Right ventricle myocardium inferior (tissue), 1 donor: ENCODE measurements at regions not wholly inside any gene's neighbourhood (a gene's known extent, or its start where the extent isn't known, plus 50 kb on each side); places are given as distances from the start of the nearest gene placed in this dataset.

ENCODE experiments used
- ATAC-seq: fragments of 200-7000 bp; cut with Tn5 transposase; one replicate; pipeline ENCODE4 v1.9.1; 2020; ENCODE audit warnings: mild to moderate bottlenecking, moderate library complexity
- DNase-seq: peaks from one replicate; pipeline ENCODE4 v3.0.0; 2021; ENCODE audit errors: missing footprints
- intact Hi-C: fragments of 100-400 bp; cut with DNase I; formaldehyde crosslinking; loops from one replicate; pipeline ENCODE4 v1.11.0; 2022
- donor health status: DM: no; HTN: yes; CAD: no; lungs with severe emphysema.

DNA sequence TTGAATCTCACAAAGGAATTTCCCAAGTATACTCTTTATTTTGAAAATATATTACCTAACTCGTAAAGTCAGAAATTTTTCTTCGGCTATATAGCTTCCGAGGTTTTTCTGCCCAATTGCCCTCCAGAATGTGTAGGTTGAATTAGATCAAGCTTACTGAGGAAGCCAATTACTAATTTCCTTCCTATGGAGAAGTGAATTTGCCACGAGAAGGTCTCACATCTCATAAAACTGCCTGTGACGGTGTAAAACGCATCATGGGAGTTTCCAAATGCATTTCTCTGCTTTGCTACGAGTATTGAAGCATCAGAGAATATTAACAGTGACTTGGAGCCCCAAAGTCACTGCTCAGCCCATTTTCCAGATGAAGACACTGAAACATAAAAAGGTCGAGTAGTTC lies 262.3 kb downstream of the PTBP2 start:
- no peak for DNase-seq
- intact Hi-C loops = no loop called here
- ATAC-seq = no peak

DNA sequence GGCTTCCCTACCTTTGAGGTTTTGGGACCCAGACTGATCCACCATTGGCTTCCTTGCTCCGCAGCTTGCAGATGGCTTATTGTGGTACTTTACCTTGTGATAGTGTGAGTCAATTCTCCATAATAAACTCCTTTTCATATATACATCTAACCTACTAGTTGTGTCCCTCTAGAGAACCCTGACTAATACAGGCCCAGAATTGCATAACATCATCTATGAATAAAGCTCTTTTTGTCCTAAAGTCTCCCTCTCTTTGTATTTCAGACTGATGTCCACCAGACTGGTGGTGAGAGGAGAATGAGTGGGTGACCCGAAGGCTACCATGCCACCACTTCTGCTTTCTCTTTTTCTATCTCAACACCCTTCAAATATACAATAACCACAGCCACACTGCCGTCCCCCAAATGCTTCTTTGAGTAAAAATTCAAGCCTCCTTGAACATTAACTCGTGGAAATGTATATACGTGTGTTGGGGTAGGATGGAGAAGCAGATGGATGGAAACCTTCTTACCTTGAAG lies 265.7 kb downstream of the PTBP2 start:
- ATAC-seq = no peak
- intact Hi-C loops = no loop called here
- no peak for DNase-seq

DNA sequence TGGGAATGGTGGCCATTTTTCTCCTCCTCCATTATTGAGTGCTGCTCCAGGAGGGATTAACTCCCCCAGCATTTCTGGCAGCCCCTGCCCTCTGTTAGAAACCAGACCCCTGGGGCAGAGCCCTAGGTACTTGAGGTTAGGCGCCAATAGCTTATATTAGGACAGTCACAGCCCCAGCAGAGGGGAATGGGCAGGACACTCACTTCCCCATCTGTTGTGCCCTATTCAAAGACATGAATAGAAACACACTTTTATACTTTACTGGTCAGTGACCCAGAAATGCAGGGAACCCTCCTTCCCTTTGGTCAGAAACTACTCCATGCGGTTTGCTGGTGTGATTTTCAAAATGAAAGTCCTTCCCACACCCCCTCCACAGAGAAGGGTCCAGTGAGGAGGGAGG lies 267.7 kb downstream of the PTBP2 start:
- no peak for DNase-seq
- intact Hi-C loops = no loop called here
- ATAC-seq = no peak

DNA sequence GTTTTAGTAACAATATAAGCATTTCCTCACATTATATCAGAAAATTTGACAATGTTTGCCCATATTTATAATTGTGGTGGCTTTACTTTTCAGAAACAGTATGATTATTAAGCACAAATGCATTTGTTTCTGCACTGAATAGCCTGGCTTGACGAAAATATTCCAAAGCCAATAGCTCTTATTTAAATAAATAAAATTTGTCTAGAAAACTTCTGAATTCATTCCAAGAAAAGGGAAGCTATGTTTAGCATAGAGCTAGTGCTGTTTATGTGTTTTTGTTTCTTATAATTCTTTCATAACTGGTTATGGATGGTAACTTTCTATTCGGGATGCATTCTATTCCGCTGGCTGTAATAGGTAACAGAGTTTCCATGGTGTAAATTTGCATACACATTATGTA lies 268.6 kb downstream of the PTBP2 start:
- intact Hi-C loops = no loop called here
- DNase-seq (no peak), ATAC-seq (no peak)

DNA sequence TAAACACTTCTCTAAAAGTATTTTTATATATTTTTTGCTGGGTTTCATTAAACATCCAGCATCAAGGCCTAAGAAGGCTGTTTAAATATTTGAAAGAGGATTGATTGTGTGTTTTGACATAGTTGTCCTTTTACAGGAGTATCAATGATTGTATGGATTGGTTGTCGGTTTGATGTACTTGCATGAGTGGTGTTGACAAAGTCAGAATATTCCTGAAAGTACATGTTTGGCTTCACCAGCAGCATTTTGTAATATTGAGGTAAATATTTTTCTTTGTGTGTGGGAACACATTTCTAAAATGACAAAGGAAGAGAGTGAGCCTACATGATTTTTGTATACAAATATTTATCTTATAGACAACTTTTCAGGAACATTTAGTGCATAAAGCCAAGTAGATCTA lies 269.7 kb downstream of the PTBP2 start:
- intact Hi-C loops = no loop called here
- DNase-seq = no peak
- no peak for ATAC-seq

DNA sequence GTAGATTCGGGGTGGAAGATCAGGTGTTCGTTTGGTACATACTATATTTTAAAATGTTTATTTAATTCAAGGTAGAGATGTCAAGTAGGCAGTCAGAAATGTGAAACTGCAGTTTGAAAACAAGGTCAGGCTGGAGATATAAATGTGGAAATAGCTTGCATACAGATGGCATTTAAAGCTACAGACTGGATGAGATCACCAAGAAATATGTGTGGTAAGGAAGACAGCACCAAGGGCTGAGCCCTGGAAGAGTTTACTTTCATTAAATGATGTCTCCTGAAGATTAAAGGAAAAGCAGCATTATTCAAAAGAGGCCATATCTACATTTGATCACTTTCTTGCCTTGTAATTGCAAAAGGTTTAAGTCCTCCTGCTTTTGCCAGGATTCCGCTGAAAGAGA lies 271.3 kb downstream of the PTBP2 start:
- intact Hi-C loops = no loop called here
- DNase-seq (no peak), ATAC-seq (no peak)

DNA sequence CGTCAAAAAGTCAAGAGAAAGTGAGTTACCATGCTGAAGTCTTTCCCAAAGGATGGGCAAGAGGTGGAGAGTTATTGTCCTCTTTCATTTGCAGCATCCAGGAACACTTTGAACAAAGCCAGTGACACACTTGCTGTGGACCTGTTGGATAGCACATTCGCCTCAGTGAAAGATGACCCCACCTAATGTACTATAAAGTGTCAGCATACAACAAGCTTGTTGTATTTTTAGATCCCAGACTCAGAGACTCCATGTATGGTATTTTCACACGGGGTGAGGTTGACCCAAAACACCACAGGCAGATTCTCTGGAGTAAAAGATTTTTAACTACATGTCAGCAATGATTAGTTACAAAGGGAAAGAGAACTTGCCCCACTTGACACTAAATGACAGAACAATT lies 273.8 kb downstream of the PTBP2 start:
- ATAC-seq (no peak), DNase-seq (no peak)
- intact Hi-C loops = no loop called here

DNA sequence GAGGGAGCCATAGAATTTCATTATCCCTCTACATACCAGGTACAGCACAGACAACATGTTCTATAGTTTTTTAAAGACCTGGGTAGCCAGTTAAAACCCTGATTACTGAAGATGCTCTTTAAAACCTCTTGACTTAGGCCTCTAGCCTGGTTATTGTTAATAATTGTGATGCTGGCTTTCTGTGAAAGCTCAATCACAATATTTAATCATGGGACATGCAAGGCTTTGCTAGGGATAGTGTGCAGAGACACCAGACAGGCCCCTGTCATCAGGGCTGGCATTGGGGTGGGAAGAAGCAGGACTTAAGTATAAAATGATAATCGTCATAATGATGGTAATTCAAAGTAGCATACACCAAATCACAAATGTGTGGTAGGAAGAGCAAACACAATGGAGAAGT lies 274.4 kb downstream of the PTBP2 start:
- intact Hi-C loops = no loop called here
- ATAC-seq (no peak), DNase-seq (no peak)

DNA sequence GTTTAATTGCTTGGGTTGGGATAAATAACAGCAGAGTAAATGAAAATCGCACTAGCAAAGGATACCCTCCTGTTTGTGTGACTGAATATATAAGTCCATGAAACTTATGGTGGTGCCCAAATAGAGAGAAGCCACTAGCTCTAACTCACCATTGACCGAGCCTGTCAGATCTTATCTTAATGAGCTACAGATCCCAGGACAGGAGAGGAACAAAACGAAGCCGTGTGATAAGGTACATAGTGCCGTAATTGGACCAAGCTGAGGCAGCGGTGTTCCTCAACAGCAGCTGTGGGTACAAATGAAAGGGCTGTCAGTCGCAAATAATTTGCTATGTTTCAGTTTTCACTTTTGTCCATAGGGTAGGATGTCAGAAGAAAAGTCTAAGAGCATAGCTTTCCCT lies 276.1 kb downstream of the PTBP2 start:
- DNase-seq (no peak), ATAC-seq (no peak)
- intact Hi-C loops = no loop called here

DNA sequence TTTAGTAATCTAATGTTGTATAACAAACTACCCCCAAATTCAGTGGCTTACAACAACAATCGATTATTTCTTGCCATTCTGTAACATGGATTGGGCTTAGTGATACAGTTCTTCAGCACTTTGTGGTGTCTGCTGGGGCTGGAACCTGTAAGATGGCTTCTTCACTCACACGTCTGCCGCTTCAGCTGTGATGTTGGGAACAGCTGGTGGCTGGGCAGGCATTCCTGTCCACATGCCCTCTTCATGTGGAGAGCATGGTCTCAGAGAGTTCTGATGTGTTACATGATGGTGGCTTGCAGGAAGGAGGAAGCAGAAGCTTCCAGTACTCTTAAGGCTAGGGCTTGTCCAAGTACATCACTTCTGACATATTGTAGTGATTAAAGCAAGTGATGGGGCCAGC lies 276.9 kb downstream of the PTBP2 start:
- no peak for DNase-seq
- intact Hi-C loops = no loop called here
- ATAC-seq = no peak

DNA sequence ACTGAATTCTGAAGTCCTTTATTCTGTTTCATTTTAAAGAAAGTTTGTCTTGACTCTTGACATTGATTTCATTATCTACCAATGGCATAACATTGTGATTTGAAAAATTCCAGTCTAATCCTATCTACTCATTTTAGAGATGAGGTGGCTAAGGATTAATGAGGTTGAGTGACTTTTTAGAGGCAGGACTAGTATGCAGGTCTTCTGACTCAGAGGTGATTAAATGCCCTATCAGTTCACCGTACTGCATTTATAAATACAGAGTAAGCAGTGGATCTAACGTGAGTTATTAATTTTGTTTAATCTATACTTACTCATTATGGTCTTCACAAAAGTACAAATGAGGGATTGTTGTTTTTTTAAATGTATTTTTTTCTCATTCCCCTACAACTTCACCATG lies 277.6 kb downstream of the PTBP2 start:
- intact Hi-C loops = no loop called here
- DNase-seq (no peak), ATAC-seq (no peak)

DNA sequence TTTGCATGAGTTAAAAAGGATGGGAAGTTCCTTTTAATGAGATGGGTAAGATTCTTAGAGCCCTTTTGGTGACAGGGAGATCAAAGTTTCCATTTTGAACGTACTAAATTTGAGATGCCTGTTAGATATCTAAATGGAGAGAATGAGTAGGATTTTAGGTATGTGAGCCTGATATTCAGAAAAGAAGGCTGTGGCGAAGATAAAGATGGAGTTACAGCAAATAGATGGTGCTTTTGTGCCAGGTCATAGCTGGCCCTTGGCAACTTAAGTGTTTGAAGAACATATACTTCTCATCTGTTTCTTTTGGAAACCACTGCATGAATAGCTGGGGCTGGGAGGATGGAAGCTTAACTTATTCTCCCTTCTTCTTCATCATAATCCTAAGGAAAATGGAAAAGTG lies 282.5 kb downstream of the PTBP2 start:
- DNase-seq (no peak), ATAC-seq (no peak)
- intact Hi-C loops = no loop called here

DNA sequence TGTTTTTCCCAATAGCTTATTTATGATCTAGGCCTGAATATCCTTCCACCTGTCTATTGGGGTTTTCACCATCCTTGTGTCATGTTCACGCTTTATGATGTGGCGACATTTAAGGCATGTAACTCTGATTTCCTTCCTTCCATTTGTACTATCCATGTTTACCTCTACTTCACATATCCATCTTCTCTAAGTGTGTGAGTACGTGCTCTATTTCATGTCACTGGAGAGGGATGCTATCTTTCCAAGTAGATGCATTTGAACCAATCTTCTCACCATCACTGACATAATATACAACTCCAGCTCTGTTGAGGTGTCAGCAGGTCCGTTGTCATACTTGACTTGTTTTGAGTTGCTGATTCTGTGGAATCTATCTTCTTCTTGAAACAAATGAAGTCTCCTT lies 283.2 kb downstream of the PTBP2 start:
- no peak for ATAC-seq
- intact Hi-C loops = no loop called here
- DNase-seq = no peak

DNA sequence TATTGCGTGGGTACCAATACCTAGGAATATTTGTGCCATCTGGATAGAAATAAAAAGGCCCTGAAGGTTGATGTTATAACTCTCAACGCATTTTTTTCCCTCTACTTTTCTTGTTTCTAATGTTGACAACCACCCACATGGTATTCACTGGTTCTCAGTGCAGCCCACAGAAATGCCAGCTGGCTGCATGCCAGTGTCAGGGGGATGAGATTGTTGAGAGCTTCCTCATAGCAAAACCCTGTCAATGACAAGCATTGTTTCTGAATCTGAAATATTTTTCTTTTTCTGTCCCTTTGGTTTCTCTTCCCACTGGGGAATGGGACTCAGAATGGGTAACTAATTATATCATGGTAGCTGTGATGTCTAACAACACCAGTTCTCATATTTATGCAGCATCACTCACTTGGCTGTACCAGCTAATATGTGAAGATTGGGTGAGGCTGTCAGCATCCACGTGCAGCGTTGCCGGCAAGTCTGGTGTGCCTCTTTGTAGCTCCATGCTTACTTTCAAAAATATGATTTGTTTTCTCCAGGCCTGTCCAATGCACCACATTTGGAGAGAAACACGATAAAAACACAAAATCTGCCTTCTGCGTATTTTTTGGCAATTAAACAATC lies 284.6 kb downstream of the PTBP2 start:
- ATAC-seq (no peak), DNase-seq (no peak)
- intact Hi-C loops = no loop called here

DNA sequence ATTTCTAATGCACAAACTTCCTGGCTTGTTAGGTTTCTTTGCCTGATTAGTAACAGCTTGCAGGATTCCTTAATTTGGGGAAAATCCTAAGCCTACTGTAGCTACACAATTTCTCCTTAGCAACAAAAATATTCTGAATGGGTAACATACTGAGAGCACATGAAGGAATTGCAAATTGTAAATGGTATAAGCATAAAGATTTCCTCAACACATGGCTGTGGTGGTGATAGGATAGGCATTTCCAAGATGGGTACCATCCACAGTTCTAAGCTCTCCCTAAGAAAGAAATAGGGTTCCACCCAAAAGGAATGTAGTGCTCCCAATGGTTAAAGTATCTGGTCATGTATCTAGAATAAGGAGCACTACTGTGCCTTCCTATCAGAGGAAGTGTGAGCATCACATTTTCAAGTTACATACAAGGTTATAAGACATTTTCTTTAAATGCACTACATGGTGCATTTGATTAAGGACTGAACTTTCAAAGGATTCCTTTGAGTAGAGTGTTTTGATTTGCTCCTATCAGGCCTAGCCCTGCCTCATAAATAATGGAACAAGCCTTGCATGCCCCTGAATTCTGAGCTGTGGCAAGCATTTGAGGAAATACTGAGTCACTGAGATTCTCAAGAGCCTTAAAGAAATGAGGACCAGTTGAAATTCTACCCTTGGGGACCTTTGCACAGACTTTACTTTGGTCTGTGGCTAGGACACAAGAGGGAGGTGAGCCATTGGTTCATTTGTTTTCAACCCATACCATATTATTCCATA lies 286.4 kb downstream of the PTBP2 start:
- DNase-seq (no peak), ATAC-seq (no peak)
- intact Hi-C loops = no loop called here

DNA sequence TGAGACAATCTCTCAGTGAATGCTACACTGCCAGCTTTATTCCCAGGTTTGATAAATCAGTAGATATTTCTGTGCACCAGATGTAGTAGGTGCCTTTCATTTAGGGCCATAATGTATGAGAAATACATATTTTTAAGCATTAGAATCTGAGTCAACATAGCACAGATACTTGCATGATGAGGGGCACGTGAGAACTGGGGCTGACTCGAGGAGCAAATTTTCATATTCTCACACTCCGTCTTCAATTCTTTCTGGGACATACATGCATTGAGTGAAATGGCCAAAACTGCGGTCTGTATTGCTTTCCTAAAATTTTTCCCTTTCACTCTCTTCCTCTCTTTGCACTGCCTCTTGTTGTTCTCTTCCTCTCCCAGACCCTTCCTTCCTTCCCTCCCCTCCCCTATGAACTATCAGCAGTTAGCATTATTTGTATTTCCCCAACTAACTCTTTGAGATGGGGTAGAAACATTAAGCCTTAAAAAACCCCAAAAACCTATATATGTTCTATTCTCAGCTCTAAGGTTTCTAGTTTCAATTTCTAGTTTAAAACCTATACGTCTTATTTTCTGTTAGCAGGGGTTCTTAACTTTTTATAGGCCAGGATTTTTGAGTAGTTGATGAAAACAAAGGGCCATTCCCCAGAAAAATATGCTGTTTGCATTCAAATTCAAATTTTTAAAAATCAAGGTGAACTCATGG lies 289.1 kb downstream of the PTBP2 start:
- ATAC-seq (no peak), DNase-seq (no peak)
- intact Hi-C loops = no loop called here

DNA sequence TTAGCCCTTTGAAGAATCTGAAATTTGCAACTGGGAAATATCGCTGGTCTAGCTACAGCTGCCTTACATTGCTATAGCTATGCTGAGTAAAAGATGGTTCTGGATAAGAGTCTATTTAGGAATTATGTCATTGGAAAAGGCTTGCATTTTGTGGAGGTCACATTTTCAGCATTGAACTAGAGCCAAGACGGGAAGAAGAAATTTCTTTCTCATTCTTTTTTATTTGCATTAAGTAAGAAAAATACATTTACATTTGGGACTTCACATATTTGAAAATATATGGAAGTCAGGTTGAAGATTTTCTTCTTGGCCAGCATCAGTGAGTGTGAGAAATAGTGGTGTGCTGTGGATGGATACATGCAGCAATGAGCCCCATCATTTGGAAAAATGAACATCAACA lies 291.6 kb downstream of the PTBP2 start:
- intact Hi-C loops = no loop called here
- no peak for ATAC-seq
- no peak for DNase-seq

DNA sequence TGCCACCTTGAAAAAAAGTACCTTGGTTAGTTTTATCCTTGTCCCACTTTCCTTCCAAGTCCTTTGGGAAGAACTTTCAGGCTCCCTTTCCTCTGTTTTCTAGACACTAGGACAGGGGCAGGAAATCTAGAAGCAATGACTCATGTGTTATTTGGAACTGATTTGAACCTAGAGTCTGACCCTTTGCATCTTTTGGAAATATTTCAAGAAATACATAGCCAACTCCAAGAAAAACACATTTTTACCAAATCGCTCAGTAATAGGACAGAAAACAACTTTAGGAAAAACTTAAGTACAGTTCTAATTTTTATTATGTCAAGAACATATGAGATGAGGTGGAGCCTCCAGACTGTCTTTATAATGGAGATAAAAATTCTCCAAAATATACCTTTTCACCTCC lies 292.4 kb downstream of the PTBP2 start:
- ATAC-seq (peak; percentile 37), DNase-seq (no peak)
- intact Hi-C loops = no loop called here

DNA sequence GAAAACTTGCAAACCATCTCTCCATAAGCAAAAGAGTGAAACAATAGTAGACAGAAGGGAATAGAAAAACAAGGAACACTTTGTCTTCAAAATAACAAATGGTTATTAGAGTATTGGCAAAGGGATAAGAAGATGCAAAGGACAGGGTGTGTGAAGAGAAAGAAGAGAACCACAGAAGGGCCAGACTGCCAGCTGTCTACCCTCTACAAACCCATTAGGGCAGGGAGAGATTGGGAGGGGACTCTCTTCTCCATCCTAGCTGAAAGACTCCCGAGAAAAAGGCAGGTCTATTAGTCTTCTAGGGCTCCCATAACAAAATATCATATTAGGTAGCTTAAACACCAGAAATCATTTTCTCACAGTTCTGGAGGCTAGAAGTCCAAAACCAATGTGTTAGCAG lies 292.8 kb downstream of the PTBP2 start:
- no peak for DNase-seq
- intact Hi-C loops = no loop called here
- no peak for ATAC-seq

DNA sequence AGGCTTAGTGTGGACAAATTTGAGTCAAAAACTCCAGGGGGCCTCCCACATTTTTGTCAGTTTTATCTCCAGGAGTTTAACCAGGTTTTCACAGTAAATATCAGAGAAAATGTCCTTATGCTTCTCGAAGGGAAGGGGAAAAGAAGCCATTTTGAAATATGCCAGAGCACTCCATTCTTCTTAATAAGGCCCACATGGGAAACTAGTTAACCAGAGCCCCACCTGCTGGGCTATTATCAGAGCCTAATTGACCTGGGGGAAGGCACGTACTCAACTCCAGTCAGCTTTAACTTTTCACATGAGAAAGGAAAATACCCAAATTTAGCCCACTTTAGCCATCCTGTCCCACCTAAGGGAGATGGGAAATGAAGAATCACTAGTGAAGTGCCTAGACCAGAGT lies 296.3 kb downstream of the PTBP2 start:
- DNase-seq (no peak), ATAC-seq (no peak)
- intact Hi-C loops = no loop called here
